ENCODE measurements at regions not wholly inside any gene's neighbourhood (a gene's known extent, or its start where the extent isn't known, plus 50 kb on each side); places are given as distances from the start of the nearest gene placed in this dataset.

- intact Hi-C loops (cut with DNase I), result no loop called here
- DNase-seq (ENCODE audit: low spot score), result peak; percentile 44
Observed at GRCh38 chr2:238570926-238571325, 144.2 kb downstream of the ASB1 start.

- DNase-seq (ENCODE audit: low spot score), result peak; percentile 59
- intact Hi-C loops (cut with DNase I), result no loop called here
Observed at GRCh38 chr2:238571661-238572372, 145.1 kb downstream of the ASB1 start.

- intact Hi-C loops (cut with DNase I), result no loop called here
Observed at GRCh38 chr2:238573065-238573778, 146.5 kb downstream of the ASB1 start.

GRCh38 chr2:238573916-238574315 lies 147.2 kb downstream of the ASB1 start:
- peak; percentile 72 for DNase-seq (ENCODE audit: low spot score)
- intact Hi-C loops (cut with DNase I), result no loop called here

More at GRCh38 chr2:238573065-238573778, 146.5 kb downstream of the ASB1 start:
- DNase-seq (ENCODE audit: low spot score), result peak; percentile 60

GRCh38 chr2:238574490-238575271 lies 148.0 kb downstream of the ASB1 start:
- intact Hi-C loops (cut with DNase I), result no loop called here
- DNase-seq (ENCODE audit: low spot score), result peak; percentile 65

- intact Hi-C loops (cut with DNase I), result no loop called here
- no peak for DNase-seq (ENCODE audit: low spot score)
Observed at GRCh38 chr2:238576674-238577073, 149.9 kb downstream of the ASB1 start.

GRCh38 chr2:238578256-238578655 lies 151.5 kb downstream of the ASB1 start:
- peak; percentile 64 for DNase-seq (ENCODE audit: low spot score)
- intact Hi-C loops (cut with DNase I), result no loop called here

GRCh38 chr2:238580486-238580885 lies 153.8 kb downstream of the ASB1 start:
- DNase-seq (ENCODE audit: low spot score), result peak; percentile 58
- intact Hi-C loops (cut with DNase I), result no loop called here

GRCh38 chr2:238581126-238581525 lies 154.4 kb downstream of the ASB1 start:
- intact Hi-C loops (cut with DNase I), result no loop called here
- no peak for DNase-seq (ENCODE audit: low spot score)

- intact Hi-C loops (cut with DNase I), result no loop called here
- DNase-seq (ENCODE audit: low spot score), result no peak
Observed at GRCh38 chr2:238582159-238582558, 155.4 kb downstream of the ASB1 start.

GRCh38 chr2:238584617-238585016 lies 157.9 kb downstream of the ASB1 start:
- intact Hi-C loops (cut with DNase I), result no loop called here
- no peak for DNase-seq (ENCODE audit: low spot score)

- intact Hi-C loops (cut with DNase I), result no loop called here
- DNase-seq (ENCODE audit: low spot score), result peak; percentile 70
Observed at GRCh38 chr2:238585836-238586821, 159.4 kb downstream of the ASB1 start.

- peak; percentile 72 for DNase-seq (ENCODE audit: low spot score)
- intact Hi-C loops (cut with DNase I), result no loop called here
Observed at GRCh38 chr2:238586931-238587775, 160.4 kb downstream of the ASB1 start.

- intact Hi-C loops (cut with DNase I), result no loop called here
- DNase-seq (ENCODE audit: low spot score), result peak; percentile 32
Observed at GRCh38 chr2:238587776-238588660, 161.3 kb downstream of the ASB1 start.

- intact Hi-C loops (cut with DNase I), result no loop called here
- DNase-seq (ENCODE audit: low spot score), result peak; percentile 70
Observed at GRCh38 chr2:238589591-238590460, 163.1 kb downstream of the ASB1 start.

GRCh38 chr2:238591732-238592131 lies 165.0 kb downstream of the ASB1 start:
- intact Hi-C loops (cut with DNase I), result no loop called here

More at GRCh38 chr2:238591732-238592131, 165.0 kb downstream of the ASB1 start:
- DNase-seq (ENCODE audit: low spot score), result no peak

All from posterior vena cava (tissue), 2 donors.